ENCODE measurements at regions not wholly inside any gene's neighbourhood (a gene's known extent, or its start where the extent isn't known, plus 50 kb on each side); places are given as distances from the start of the nearest gene placed in this dataset.

- DNase-seq: no peak
Measured at GRCh38 chr22:27558658-27559371, 242.7 kb downstream of the MN1 start.

- DNase-seq: no peak
Measured at GRCh38 chr22:27560781-27561180, 240.8 kb downstream of the MN1 start.

- no peak for DNase-seq
Measured at GRCh38 chr22:27561286-27561904, 240.2 kb downstream of the MN1 start.

GRCh38 chr22:27564806-27565205 lies 236.8 kb downstream of the MN1 start:
- DNase-seq: peak; percentile 1

GRCh38 chr22:27566602-27567001 lies 235.0 kb downstream of the MN1 start:
- no peak for DNase-seq

- no peak for DNase-seq
Measured at GRCh38 chr22:27568265-27568664, 233.3 kb downstream of the MN1 start.

GRCh38 chr22:27571463-27572277 lies 229.9 kb downstream of the MN1 start:
- no peak for DNase-seq

GRCh38 chr22:27572278-27572666 lies 229.3 kb downstream of the MN1 start:
- no peak for DNase-seq

- no peak for DNase-seq
Measured at GRCh38 chr22:27573280-27574001, 228.1 kb downstream of the MN1 start.

- DNase-seq: no peak
Measured at GRCh38 chr22:27574002-27574366, 227.6 kb downstream of the MN1 start.

GRCh38 chr22:27574651-27575050 lies 226.9 kb downstream of the MN1 start:
- no peak for DNase-seq

GRCh38 chr22:27575348-27575747 lies 226.2 kb downstream of the MN1 start:
- DNase-seq: no peak

GRCh38 chr22:27576413-27576812 lies 225.1 kb downstream of the MN1 start:
- DNase-seq: no peak

GRCh38 chr22:27576815-27577573 lies 224.6 kb downstream of the MN1 start:
- DNase-seq: no peak

GRCh38 chr22:27577574-27577969 lies 224.0 kb downstream of the MN1 start:
- DNase-seq: no peak

- no peak for DNase-seq
Measured at GRCh38 chr22:27578937-27579617, 222.5 kb downstream of the MN1 start.

- no peak for DNase-seq
Measured at GRCh38 chr22:27580311-27580897, 221.2 kb downstream of the MN1 start.

- DNase-seq: no peak
Measured at GRCh38 chr22:27581236-27581635, 220.3 kb downstream of the MN1 start.

GRCh38 chr22:27581688-27582087 lies 219.9 kb downstream of the MN1 start:
- DNase-seq: no peak

- no peak for DNase-seq
Measured at GRCh38 chr22:27583856-27584255, 217.7 kb downstream of the MN1 start.

GRCh38 chr22:27585141-27585540 lies 216.4 kb downstream of the MN1 start:
- no peak for DNase-seq

GRCh38 chr22:27588268-27588667 lies 213.3 kb downstream of the MN1 start:
- no peak for DNase-seq
